Fibroblast of mammary gland (primary cell): ENCODE measurements at regions not wholly inside any gene's neighbourhood (a gene's known extent, or its start where the extent isn't known, plus 50 kb on each side); places are given as distances from the start of the nearest gene placed in this dataset.

Experiments used
- DNase-seq: peaks from one replicate; pipeline ENCODE4 v3.0.0-alpha.2; 2010; ENCODE audit warnings: low read depth
- H3K4me3 ChIP-seq: 2 replicates; pipeline ENCODE4 v1.5.1; 2011; ENCODE audit warnings: low read depth, mild to moderate bottlenecking, low read length, moderate library complexity; ENCODE audit not compliant: control insufficient read depth
- TF ChIP-seq, protein P1 (sequence below): conservative IDR thresholded peaks from 2 replicates; pipeline ENCODE4 v1.5.1; 2011; ENCODE audit warnings: low read depth, low read length, inconsistent platforms; ENCODE audit not compliant: control insufficient read depth, insufficient read depth

DNA sequence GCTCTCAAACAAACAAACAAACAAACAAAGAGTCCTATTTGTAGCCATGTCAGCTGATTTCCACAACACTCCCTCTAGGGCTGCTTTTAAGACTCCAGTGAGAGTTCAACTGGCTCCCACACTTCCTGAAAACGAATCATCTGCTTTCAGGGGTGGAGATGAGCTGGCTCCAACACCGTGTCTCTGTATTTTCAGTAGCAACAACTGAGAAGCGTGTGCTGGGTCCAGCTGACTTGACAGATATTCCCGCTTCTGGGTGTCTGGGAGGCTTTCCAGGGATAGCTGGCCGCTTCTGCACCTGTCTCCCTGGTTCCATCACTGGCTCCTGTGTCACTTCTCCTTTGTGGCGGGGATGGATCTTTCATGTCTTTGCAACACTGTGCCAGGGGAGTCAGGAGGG lies 272.5 kb upstream of the SOX4 start:
- no peak overlapping the region for H3K4me3 ChIP-seq

DNA sequence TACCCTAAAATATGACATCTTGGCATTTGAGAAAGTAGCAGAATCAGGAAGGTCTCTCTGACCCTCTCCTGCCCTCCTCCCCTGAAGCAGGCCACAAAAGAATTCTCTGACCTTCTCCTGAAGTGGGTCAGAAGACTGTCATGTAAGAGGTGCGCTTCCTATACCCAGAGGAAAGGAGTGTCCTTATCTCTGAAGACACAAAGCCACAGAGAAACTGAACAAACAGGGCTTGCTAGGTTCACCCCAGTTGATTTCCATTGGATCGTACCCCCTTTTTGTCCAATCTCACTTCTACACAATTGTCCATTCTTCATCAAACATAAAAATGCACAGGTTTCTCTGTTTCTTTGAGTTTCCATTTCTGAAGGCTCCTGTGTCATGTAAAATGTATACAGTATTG lies 272.0 kb upstream of the SOX4 start:
- no peak for DNase-seq
- no peak overlapping the region for H3K4me3 ChIP-seq
- TF ChIP-seq, protein P1, sequence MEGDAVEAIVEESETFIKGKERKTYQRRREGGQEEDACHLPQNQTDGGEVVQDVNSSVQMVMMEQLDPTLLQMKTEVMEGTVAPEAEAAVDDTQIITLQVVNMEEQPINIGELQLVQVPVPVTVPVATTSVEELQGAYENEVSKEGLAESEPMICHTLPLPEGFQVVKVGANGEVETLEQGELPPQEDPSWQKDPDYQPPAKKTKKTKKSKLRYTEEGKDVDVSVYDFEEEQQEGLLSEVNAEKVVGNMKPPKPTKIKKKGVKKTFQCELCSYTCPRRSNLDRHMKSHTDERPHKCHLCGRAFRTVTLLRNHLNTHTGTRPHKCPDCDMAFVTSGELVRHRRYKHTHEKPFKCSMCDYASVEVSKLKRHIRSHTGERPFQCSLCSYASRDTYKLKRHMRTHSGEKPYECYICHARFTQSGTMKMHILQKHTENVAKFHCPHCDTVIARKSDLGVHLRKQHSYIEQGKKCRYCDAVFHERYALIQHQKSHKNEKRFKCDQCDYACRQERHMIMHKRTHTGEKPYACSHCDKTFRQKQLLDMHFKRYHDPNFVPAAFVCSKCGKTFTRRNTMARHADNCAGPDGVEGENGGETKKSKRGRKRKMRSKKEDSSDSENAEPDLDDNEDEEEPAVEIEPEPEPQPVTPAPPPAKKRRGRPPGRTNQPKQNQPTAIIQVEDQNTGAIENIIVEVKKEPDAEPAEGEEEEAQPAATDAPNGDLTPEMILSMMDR: no peak

More for the DNA sequence above, 272.5 kb upstream of the SOX4 start:
- no peak for DNase-seq
- TF ChIP-seq, protein P1: no peak

DNA sequence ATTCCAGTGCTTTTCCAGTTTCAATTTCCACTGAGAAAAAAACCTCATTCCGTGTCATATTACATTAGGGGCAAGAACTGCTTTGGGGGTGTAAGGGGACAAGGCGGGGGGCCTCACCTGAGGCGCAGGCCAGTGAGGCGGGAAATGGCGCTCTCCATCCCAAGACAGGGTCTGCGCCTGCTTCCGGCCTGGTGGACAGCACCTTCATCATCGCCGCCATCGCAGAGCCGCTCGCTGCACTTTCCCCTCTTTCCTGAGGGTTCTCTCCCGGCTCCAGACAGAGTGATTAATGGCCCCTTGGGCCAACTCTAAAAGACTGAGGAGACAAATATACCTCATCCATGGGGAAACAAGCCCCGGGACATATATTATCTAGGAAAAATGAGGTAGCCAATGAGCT lies 270.0 kb upstream of the SOX4 start:
- no peak overlapping the region for H3K4me3 ChIP-seq

DNA sequence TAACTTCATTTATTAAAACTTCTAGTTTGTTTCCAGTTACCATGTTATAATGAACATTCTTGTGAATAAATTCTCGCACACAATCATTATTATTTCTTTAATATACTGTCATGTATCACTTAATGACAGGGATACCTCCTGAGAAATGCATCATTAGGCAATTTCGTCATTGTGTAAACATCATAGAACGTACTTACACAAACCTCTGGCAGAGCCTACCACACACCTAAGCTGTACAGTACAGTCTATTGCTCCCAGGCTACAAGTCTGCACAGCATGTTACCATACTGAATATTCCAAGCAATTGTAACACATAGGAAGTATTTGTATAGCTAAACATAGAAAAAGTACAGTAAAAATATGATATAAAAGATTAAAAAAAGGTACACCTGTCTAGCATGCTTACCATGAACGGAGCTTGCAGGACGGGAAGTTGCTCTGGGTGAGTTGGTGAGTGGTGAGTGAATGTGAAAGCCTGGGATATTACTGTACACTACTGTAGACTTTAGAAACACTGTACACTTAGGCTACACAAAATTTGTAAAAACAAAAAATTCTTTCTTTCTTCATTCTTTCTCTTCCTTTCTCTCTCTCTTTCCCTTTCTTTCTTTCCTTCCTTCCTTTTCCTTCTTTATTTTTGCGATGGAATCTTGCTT lies 268.2 kb upstream of the SOX4 start:
- TF ChIP-seq, protein P1: no peak
- DNase-seq: no peak
- H3K4me3 ChIP-seq: no peak overlapping the region

More for the DNA sequence above, 270.0 kb upstream of the SOX4 start:
- DNase-seq: no peak
- TF ChIP-seq, protein P1: no peak

DNA sequence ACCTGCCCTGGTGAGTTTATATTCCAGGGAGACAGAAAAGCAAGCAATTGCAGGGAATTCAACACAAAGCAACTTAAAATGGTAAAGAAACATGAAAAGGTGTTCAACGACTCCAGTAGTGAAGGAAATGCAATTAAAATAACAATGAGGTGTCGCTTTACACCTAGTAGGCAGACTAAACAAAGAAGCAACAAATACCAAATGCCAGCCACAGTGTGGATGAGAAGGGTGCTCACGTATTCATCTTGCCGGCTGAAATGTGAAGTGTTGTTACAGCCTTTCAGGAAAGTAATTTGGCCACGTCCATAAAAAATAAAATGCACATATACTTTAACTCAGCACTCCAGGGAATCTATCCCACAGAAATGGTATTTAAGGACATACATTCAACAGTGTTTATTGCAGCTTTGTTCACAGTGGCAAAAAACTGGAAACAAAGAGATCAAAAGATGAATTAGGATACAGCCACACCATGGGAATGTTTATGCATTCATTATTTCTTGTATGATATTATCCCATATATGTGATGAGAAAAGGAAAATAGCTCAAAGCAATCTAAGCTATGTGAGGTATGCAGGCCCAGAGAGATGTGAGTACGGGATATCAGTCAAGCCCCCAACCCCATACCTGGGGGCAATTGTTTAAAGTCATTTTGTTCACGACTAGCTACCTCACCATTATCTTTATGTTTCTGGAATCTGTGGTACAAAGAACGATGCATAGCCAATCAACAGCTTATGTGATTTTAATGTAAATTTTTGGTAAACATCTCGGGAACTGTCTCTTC lies 266.0 kb upstream of the SOX4 start:
- H3K4me3 ChIP-seq: no peak overlapping the region
- TF ChIP-seq, protein P1: no peak

DNA sequence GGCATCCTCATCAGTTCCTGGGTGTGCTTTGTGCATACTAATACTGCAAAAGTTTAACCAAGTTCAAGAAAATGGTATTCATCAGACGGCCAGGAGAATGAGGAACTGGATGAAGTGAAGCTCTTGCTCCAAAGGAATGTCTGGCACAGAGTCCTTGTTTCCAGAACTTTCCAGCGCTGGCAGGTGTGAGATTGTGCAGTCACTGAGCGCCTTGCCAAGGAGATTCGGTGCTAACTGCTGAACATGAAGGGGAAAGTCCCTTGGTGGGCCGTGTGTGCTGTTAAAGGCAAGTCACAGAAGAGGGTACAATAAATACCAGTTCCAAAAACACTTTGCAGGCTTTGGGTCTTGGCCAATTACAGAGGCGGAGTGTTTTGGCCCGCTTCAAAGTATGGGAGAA lies 262.3 kb upstream of the SOX4 start:
- TF ChIP-seq, protein P1: no peak
- H3K4me3 ChIP-seq: no peak overlapping the region
- DNase-seq: no peak

More for the DNA sequence above, 266.0 kb upstream of the SOX4 start:
- no peak for DNase-seq

DNA sequence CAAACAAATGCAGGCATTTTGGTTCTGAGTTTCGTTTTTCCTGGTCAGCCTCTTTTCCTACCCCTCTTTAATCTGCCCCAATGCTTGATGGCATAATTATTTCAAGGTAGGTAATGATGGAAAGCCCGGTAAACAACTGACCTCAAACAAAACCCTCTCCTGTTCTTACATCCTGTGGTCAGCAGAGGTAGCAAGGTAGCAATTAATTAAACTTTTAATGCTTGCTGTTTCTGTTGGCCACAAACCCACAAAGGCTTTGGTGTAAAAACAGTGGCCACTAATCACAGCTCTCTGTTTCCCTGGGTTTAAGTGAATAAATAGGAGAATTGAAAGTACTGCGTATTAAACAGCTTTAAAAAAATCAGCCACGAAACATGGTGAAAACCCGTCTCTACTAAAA lies 261.5 kb upstream of the SOX4 start:
- H3K4me3 ChIP-seq: no peak overlapping the region
- TF ChIP-seq, protein P1: no peak
- no peak for DNase-seq
